ENCODE measurements at regions not wholly inside any gene's neighbourhood (a gene's known extent, or its start where the extent isn't known, plus 50 kb on each side); places are given as distances from the start of the nearest gene placed in this dataset.

GRCh38 chr1:4404854-4405590, 249.4 kb upstream of the AJAP1 start:
- TF ChIP-seq POLR2A (IDR thresholded peaks at IDR 0.05) (no peak), CTCF (IDR thresholded peaks at IDR 0.05) (no peak)
